CD14-positive monocyte (primary cell): ENCODE measurements at regions not wholly inside any gene's neighbourhood (a gene's known extent, or its start where the extent isn't known, plus 50 kb on each side); places are given as distances from the start of the nearest gene placed in this dataset.

Experiments
- DNase-seq, 3 donors: peaks; one replicate each; pipeline ENCODE4 v3.0.0-alpha.2; 2011 to 2022
- H2AFZ ChIP-seq: 2 replicates; pipeline ENCODE4 v1.6.0; 2012; ENCODE audit warnings: mild to moderate bottlenecking, low read depth, low read length, inconsistent platforms; ENCODE audit not compliant: insufficient read depth, poor library complexity, severe bottlenecking
- H3K27ac ChIP-seq, 2 donors: 1 replicate in 1 of 2; 2 replicates in 1 of 2; pipeline ENCODE4 v1.5.1; 2012 to 2013; ENCODE audit warnings: low read length in 2 of 2, control low read depth in 1 of 2, inconsistent platforms in 1 of 2, low read depth in 1 of 2, mild to moderate bottlenecking in 1 of 2
- H3K27me3 ChIP-seq, 2 donors: one replicate each; pipeline versions ENCODE4 v1.6.0 to v1.6.1; 2011 to 2013; ENCODE audit warnings: low read length in 2 of 2; ENCODE audit not compliant: control insufficient read depth in 2 of 2, insufficient read depth in 2 of 2
- H3K36me3 ChIP-seq, 2 donors: replicated peaks in 1 of 2; 1 replicate in 1 of 2; 2 replicates in 1 of 2; pipeline versions ENCODE4 v1.5.1 to v1.6.1; 2012 to 2013; ENCODE audit warnings: low read length in 2 of 2, control low read depth in 1 of 2, inconsistent platforms in 1 of 2, mild to moderate bottlenecking in 1 of 2; ENCODE audit not compliant: insufficient read depth in 2 of 2, control insufficient read depth in 1 of 2
- H3K4me1 ChIP-seq, 2 donors: 1 replicate in 1 of 2; 2 replicates in 1 of 2; pipeline versions ENCODE4 v1.5.1 to v1.6.1; 2012 to 2013; ENCODE audit warnings: low read length in 2 of 2, control low read depth in 1 of 2, inconsistent platforms in 1 of 2, mild to moderate bottlenecking in 1 of 2, moderate library complexity in 1 of 2; ENCODE audit not compliant: insufficient read depth in 2 of 2, control insufficient read depth in 1 of 2
- H3K4me2 ChIP-seq: replicated peaks from 2 replicates; pipeline ENCODE3; 2012; ENCODE audit warnings: low read length, moderate library complexity, mild to moderate bottlenecking; ENCODE audit not compliant: poor library complexity, severe bottlenecking; ENCODE audit errors: extremely low read depth
- H3K4me3 ChIP-seq, 3 experiments: fragments of 200-600 bp in 1 of 3; sonication (generic) in 1 of 3; replicated peaks in 1 of 3; 1 replicate in 2 of 3; 2 replicates in 1 of 3; pipeline ENCODE4 v1.5.1; 2011 to 2013; ENCODE audit warnings: low read length in 3 of 3, mild to moderate bottlenecking in 3 of 3, control low read depth in 2 of 3, low read depth in 2 of 3, inconsistent platforms in 1 of 3, moderate library complexity in 1 of 3
- H3K79me2 ChIP-seq: 2 replicates; pipeline ENCODE4 v1.6.0; 2012; ENCODE audit warnings: mild to moderate bottlenecking, control low read depth, inconsistent platforms, low read length, moderate library complexity; ENCODE audit not compliant: insufficient read depth
- H3K9ac ChIP-seq: 2 replicates; pipeline ENCODE4 v1.6.0; 2017; ENCODE audit warnings: low read length, mild to moderate bottlenecking; ENCODE audit not compliant: insufficient read depth, poor library complexity, severe bottlenecking
- H3K9me3 ChIP-seq, 2 donors: replicated peaks in 1 of 2; 1 replicate in 1 of 2; 2 replicates in 1 of 2; pipeline versions ENCODE4 v1.5.1 to v1.6.1; 2012 to 2013; ENCODE audit warnings: low read length in 2 of 2, control low read depth in 1 of 2; ENCODE audit not compliant: control insufficient read depth in 1 of 2, insufficient read depth in 1 of 2
- H4K20me1 ChIP-seq: 2 replicates; pipeline ENCODE4 v1.6.0; 2012; ENCODE audit warnings: mild to moderate bottlenecking, low read length, control low read depth, moderate library complexity; ENCODE audit not compliant: insufficient read depth
- H3K27ac Mint-ChIP-seq, 7 donors: one replicate each; pipeline ENCODE4 v1.8.0; 2020; ENCODE audit warnings: mild to moderate bottlenecking in 7 of 7, mixed read lengths in 7 of 7, moderate library complexity in 6 of 7, inconsistent platforms in 2 of 7
- H3K27me3 Mint-ChIP-seq, 3 donors: one replicate each; pipeline ENCODE4 v1.8.0; 2021 to 2022; ENCODE audit warnings: low read depth in 3 of 3, mild to moderate bottlenecking in 3 of 3, mixed read lengths in 3 of 3, moderate library complexity in 3 of 3, inconsistent platforms in 1 of 3
- H3K36me3 Mint-ChIP-seq, 2 donors: one replicate each; pipeline ENCODE4 v1.8.0; 2020; ENCODE audit warnings: mixed read lengths in 2 of 2, inconsistent platforms in 1 of 2, mild to moderate bottlenecking in 1 of 2
- H3K4me1 Mint-ChIP-seq: one replicate; pipeline ENCODE4 v1.8.0; 2020; ENCODE audit warnings: mild to moderate bottlenecking, mixed read lengths
- H3K4me3 Mint-ChIP-seq, 2 donors: one replicate each; pipeline ENCODE4 v1.8.0; 2020; ENCODE audit warnings: mild to moderate bottlenecking in 2 of 2, mixed read lengths in 2 of 2, moderate library complexity in 1 of 2
- H3K9me3 Mint-ChIP-seq, 7 donors: one replicate each; pipeline ENCODE4 v1.8.0; 2020 to 2022; ENCODE audit warnings: mixed read lengths in 7 of 7, mild to moderate bottlenecking in 6 of 7, moderate library complexity in 6 of 7, inconsistent platforms in 2 of 7
- CTCF ChIP-seq: fragments of 200-600 bp; IDR thresholded peaks from one replicate; pipeline ENCODE4 v1.8.0; 2022; ENCODE audit warnings: antibody characterized with exemption, mild to moderate bottlenecking
- WGBS: methylation state at CpG from one replicate; pipeline ENCODE4 v1.1.5; 2013; ENCODE audit warnings: missing lambda C conversion rate; ENCODE audit not compliant: insufficient coverage; 5-methylcytosine and 5-hydroxymethylcytosine counted together
- intact Hi-C, 2 donors: fragments of 100-400 bp; cut with micrococcal nuclease; formaldehyde crosslinking; loops; one replicate each; pipeline versions ENCODE4 v1.15.0 to v1.15.1; 2023

DNA sequence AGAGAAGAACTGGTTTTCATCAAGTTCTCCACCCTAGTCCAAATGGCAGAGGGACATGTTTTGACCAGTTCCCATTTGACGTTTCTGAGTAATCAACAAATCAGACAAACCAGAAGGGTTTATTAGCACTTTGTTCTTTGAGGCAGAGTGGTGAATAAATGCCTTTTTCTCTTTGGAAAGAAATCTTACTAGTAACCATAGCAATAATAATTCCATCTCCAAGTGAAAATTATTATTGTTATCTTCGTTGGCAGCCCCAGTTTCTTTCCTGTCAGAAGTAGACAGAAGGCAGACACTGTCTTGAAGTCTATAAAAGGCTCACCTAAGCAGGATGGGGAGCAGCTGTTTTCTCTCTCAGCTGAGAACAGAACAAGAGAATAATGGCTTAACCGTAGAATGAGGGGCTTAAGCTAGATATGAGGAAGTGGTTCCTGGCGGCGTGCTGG, 391.6 kb downstream of the PBX1 start:
- Histone ChIP-seq H3K36me3 (no peaks in the 10 kb centered on the region), H3K27ac (no peak overlapping the region), H3K9me3 (peaks cover 5 to 13% of the 10 kb centered on the region in 2 donors), H2AFZ (no peak overlapping the region), H3K4me1 (no peaks in the 10 kb centered on the region), H3K9ac (no peak overlapping the region), H3K27me3 (no peaks in the 10 kb centered on the region), H3K4me2 (no peak overlapping the region), H3K4me3 (no peak overlapping the region), H4K20me1 (no peaks in the 10 kb centered on the region), H3K79me2 (no peaks in the 10 kb centered on the region)
- Mint-ChIP-seq H3K9me3 (peaks cover 2 to 19% (median 8%) of the 10 kb centered on the region in 7 donors), H3K27me3 (peaks cover 0 to 1% (median 0%) of the 10 kb centered on the region in 3 donors), H3K4me3 (no peak overlapping the region), H3K4me1 (no peaks in the 10 kb centered on the region), H3K27ac (no peak overlapping the region), H3K36me3 (no peaks in the 10 kb centered on the region)
- WGBS, result 50% methylated on average over 2 of the region's 5 CpGs
- DNase-seq, result no peak
- no peak for TF ChIP-seq CTCF
- intact Hi-C loops, result no loop called here

DNA sequence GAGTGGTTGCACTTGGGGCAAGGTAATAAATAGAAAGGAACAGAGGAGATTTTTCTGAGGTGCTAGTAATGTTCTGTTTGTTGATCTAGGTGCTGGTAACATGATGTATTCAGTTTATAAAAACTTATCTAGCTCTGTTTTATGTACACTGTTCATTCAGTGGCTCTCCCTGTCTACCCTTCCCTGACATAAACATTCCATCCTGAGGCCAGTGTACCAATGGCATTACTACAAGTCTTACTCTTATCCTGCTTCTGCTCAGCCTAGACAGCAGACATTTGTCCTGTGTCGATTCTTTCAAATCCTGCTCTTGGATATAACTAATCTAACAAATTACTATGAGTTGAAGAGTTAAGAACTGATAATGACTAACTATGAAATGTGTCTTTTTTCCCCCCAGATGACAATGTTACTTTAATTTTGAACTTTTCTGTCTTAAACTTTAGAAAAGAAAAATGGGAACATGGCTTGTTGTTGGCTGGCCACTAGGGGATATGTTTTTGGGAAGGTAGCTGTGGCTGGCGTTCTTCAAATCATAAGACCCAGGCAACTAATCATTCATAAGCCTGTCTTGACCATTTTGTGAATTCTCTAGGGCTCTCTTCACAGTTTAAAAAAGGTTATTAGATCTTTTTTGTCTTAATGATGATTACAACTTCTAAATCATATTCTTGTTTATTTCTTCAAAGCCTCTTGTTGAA, 390.9 kb downstream of the PBX1 start:
- H3K27ac ChIP-seq, result no peak overlapping the region
- WGBS, result 100% methylated on average over 1 of the region's 2 CpGs
- no peak overlapping the region for H3K4me2 ChIP-seq
- Mint-ChIP-seq H3K9me3 (peaks cover 2 to 19% (median 8%) of the 10 kb centered on the region in 7 donors), H3K27ac (no peak overlapping the region), H3K4me3 (no peak overlapping the region), H3K4me1 (no peaks in the 10 kb centered on the region), H3K36me3 (no peaks in the 10 kb centered on the region), H3K27me3 (peaks cover 0 to 1% (median 0%) of the 10 kb centered on the region in 3 donors)
- no peaks in the 10 kb centered on the region for H3K79me2 ChIP-seq
- no peaks in the 10 kb centered on the region for H3K4me1 ChIP-seq
- intact Hi-C loops, result no loop called here
- no peak overlapping the region for H3K9ac ChIP-seq
- H4K20me1 ChIP-seq, result no peaks in the 10 kb centered on the region
- no peaks in the 10 kb centered on the region for H3K36me3 ChIP-seq
- H3K9me3 ChIP-seq, result peaks cover 5 to 13% of the 10 kb centered on the region in 2 donors
- no peak for DNase-seq
- no peaks in the 10 kb centered on the region for H3K27me3 ChIP-seq
- TF ChIP-seq CTCF, result no peak
- H3K4me3 ChIP-seq, result no peak overlapping the region
- H2AFZ ChIP-seq, result no peak overlapping the region
